ENCODE measurements at regions not wholly inside any gene's neighbourhood (a gene's known extent, or its start where the extent isn't known, plus 50 kb on each side); places are given as distances from the start of the nearest gene placed in this dataset.

DNA sequence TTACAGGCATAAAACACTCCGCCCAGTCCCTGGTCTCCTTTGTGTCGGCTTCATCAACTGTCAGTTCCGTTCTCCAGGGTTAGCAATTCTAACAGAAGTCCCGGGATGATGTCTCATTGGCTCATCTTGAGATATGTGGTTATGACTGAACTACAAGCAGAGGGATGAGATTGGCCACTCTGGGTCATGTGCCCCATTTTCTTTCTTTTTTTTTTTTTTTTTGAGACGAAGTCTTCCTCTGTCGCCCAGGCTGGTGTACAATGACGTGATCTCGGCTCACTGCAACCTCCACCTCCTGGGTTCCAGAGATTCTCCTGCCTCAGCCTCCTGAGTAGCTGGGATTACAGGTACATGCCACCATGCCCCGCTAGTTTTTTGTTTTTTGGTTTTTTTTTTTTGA lies 95.4 kb upstream of the MRI1 start:
- TF ChIP-seq, protein P1, sequence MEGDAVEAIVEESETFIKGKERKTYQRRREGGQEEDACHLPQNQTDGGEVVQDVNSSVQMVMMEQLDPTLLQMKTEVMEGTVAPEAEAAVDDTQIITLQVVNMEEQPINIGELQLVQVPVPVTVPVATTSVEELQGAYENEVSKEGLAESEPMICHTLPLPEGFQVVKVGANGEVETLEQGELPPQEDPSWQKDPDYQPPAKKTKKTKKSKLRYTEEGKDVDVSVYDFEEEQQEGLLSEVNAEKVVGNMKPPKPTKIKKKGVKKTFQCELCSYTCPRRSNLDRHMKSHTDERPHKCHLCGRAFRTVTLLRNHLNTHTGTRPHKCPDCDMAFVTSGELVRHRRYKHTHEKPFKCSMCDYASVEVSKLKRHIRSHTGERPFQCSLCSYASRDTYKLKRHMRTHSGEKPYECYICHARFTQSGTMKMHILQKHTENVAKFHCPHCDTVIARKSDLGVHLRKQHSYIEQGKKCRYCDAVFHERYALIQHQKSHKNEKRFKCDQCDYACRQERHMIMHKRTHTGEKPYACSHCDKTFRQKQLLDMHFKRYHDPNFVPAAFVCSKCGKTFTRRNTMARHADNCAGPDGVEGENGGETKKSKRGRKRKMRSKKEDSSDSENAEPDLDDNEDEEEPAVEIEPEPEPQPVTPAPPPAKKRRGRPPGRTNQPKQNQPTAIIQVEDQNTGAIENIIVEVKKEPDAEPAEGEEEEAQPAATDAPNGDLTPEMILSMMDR (IDR thresholded peaks at IDR 0.05; ENCODE audit: borderline replicate concordance, extremely low read depth, low read length, poor library complexity, severe bottlenecking) = no peak
- no peak for TF ChIP-seq EZH2 (IDR thresholded peaks at IDR 0.05; ENCODE audit: borderline replicate concordance, low read depth, low read length, severe bottlenecking)
